GM18861 (cell line): ENCODE measurements at regions not wholly inside any gene's neighbourhood (a gene's known extent, or its start where the extent isn't known, plus 50 kb on each side); places are given as distances from the start of the nearest gene placed in this dataset.

Experiments
- ATAC-seq: cut with Tn5 transposase; IDR thresholded peaks from one replicate; pipeline ENCODE4 v1.9.1; 2021; ENCODE audit not compliant: unreplicated experiment

DNA sequence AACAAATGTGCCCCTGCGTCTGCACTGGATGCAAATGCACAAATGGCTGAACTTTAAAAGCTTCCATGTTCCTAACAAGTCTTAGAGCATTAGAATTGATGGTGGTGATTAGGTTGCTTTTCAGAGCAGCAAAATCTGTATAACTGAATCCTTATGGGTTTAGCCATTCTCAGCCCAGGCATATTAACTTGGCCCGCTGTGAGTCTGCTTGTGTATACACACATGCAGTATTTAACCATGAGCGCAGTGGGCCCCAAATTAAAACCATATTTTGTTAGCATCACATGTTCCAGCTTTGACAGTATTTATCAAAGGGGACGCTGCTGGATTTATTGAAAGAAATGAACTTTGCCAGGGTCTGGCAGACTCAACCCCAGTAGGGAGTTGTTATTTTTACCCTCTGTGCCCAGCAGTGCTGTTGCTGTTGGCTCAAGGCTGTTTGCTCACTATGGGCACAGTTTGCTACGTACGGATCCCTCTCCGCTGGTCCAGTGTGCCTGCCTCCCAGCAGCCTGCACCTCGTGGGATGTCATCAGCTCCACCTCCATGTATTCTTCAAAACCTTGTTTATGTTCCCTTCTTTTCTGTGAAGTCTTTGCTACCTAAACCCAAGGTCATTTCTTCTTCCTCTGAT, 144.7 kb downstream of the QRSL1 start:
- ATAC-seq, result no peak

DNA sequence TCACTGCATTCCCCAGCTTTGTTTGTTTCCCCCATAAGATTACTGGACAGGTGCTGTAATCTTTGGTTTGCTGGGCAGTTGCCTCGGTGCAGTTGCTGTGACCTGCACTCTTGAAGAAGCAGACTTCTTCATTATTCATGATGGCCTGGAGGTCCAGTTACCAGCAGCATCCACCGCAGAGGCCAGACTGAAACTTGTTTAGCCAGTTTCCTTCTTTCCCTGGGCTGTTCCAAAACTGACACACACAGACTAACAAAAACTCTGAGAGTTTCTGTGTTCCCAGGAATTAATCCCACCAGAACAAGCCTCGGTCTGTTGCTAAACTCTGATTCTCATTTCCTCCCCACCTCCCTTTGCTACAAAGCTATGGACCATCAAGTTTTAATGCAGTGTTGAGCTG, 144.1 kb downstream of the QRSL1 start:
- no peak for ATAC-seq

DNA sequence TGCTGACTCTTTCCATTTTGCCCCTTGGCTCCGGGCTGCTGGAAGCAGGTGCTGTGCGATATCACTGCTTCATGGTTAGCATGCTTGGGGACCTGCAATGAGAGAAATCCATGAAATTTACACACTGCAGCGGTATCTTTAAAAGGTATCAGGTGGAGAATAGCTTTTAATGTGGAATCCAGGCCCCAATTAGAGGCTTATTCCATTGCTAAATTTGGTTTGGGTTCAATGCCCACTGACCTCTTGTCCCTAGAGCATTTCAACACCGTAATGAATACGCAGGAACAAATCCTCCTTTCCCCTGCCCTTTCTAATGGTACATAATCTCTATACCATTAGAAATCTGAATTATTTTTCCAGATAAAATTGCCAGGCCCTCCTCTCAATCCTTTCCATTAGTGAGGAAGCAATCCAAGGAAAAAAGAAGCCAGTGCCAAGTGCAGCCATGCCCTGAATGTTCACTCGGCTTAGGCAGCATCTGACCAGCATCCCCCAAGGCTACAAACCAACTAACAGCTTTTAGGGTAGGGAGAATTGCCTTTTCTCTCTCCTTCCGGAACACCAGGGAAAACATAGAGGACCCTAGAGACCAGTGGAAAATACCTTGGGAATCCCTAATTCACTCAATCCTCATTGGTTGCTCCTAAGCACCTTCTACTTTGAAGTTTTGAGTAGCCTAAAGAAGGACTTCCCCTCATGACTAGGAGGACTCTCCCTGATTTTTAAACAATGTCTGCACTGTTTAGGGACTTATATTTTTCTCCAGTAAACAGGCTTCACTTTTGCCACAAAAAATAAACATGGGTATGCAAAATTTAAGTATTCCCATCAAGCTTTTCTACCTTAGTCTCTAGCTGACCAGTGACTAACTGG, 143.1 kb downstream of the QRSL1 start:
- ATAC-seq, result no peak

DNA sequence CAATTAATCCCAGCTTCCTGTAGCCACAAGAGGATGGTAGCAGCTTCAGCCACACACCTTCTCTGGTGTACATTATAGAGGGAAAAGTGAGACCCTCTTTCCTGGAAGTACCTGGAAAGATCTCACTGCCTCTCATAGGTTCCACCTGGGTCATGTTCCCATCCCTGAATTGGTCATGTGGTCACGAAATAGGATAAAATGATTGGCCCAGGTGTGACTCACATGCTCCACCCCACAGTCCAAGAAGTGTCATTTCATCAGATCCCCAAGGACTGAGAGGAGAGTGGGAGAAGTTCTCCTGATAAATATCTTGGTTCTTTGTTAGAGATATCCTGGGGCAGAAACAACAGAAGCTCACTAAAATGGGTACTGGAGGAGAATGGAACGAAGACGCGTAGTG, 142.4 kb downstream of the QRSL1 start:
- no peak for ATAC-seq

DNA sequence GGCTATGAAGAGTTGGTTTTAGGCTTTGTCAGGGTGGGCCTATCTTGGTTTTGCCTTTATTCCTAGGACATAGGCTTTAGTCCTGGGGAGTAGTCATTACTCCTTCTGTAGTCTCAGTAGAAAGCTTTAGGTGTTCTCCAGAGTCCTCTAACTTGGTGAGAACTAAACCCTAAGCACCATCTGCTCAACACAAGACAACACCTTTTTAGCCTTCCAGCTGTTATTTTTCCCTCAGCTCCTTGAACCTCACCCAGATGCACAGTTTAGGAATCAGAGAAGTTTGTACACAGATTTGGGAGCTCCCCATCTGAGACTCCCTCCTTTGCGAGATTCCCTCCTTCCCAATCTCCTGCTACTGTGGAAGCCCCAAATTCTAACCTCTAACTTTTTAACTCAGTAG, 141.3 kb downstream of the QRSL1 start:
- ATAC-seq, result no peak

DNA sequence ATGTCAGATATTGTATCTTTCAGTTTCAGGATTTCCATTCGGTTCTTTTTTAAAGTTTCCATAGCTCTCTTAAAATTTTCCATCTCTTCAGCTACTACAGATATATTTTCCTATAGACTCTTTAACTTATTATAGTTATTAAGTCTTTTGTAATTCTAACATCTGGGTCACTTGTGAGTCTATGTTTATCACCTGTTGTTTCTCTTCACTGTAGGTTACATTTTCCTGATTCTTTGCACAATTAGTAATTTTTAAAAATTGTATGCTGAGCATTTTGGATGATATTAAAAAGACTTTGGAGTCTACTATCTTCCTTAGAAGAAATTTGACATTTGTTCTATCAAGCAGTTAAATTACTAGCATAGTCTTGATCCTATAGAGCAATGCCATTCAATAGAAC, 140.7 kb downstream of the QRSL1 start:
- ATAC-seq, result no peak

DNA sequence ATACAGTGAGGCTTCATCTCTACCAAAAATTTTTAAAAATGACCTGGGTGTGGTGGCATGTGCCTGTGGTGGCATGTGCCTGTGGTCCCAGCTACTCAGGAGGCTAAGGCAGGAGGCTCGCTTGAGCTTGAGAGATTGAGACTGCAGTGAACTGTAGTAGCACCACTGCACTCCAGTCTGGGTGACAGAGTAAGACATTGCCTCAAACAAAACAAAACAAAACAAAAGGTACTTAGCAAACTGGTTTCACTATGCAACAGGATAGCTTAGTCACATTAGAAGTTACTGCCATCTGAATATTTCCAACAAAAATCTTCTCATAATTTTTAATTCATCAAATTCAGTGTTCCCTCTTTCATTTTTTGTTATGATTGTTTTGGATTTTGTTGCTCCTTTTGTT, 137.9 kb downstream of the QRSL1 start:
- no peak for ATAC-seq

DNA sequence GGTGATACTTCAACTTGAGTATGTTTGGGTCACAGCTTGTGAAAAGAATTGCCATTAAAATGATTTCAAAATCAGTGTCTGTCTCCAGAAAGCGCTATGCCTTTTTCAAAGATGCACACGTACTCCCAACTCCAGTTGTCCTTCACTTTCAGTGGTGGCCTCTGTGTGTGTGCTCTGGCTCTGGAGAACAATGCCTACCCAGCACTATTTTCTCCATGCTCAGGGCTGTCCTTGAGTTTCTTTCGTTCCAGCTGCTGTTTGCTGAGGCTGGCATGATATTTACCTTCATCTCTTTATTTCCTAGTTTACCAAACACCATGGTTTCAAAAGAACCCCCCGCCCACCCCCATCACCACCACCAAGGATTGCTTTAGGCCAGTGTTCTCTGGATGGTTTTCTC, 136.8 kb downstream of the QRSL1 start:
- ATAC-seq, result no peak

DNA sequence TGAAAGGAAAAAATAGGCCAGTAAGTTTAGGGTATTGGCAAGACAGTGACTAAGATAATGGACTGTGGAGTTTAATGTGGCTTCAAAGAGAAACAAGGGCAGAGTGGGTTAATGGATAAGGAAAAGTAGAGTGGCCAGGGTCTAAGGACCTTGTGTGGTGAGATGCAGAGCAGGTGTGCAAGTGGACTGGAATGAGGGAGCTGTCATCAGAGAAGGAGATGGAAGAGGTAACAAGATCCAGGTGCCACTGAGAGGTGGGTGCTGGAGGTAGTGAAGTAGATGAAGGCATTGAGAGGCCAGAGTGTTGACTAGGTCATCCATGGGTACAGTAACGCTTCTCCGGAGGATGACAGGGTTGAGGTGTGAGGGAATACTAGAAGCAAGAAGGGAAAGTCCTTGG, 136.1 kb downstream of the QRSL1 start:
- no peak for ATAC-seq

DNA sequence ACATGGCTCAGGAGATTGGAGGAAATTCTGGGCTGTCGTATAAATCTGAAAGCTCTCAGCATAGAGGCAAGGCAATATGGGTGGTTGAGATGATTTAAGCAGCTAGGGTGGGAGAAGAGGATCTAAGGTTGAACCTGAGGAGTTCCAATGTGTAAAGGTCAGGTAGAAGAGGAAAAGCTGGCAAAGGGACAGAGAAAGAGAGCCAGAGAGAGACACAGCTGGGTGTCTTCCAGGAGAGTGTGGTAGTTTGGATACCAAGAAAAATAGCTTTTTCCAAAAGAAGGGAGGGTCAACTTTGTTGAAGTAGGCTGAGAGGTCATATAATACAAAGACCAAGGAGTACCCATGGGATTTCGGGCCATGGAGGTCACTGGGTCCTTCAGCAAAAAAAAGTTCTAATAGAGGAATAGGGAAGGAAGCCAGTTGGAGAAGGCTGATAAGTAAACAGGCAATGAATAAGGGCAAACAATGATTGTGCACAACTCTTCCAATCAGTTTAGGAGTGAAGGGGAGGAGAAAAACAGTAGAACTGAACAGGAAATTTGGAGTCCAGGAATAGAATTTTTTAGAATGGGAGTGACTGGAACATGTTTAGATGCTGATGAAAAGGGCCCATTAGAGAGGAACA, 135.1 kb downstream of the QRSL1 start:
- no peak for ATAC-seq

DNA sequence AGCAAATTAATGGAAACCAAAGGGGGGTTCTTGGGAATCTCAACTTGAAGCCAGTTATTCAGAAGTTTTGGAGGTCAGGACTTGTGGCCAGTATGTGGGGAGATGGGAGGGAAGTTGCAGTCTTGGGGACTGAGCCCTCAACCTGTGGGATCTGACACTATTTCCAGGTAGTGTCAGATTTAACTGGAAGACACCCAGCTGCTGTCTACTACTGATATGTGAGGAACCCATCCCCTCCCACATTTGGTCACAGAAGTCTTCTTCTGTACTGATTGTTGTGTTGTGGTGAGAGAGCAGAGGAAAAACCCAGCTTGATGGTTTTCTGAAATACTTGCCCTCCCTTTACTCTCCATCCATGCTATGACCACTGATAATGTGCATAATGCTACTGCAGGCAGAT, 134.0 kb downstream of the QRSL1 start:
- no peak for ATAC-seq

DNA sequence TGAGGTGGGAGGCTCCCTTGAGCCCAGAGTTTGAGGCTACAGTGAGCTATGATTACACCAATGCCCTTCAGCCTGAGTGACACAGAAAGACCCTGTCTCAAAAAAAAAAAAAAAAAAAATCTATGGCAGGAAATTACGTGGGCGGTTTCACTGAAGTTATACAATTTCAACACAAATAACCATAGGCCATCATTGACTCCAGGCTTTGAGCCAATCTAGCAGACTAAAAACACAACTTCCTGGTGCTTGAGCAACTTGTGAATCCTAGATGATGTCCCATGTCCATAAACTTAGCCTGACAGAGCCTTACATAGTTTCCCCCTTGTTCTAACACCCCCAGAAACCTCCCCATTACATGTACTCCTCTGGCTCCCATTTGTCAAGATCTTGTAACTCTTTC, 131.8 kb downstream of the QRSL1 start:
- ATAC-seq, result no peak

DNA sequence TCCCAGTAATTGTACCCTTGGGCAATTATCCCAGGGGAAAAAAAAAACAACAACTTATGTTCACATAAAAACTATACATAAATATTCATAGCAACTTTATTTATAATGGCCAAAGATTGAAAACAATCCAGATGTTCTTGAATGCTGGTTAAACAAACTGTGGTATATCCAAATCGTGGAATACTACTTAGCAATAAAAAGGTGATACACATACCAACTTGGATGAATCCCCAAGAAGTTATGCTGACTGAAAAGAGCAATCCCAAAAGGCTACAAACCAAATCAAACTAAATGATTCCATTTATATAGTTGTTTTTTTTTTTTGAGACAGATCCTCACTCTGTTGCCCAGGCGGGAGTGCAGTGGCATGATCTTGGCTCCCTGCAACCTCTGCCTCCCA, 129.7 kb downstream of the QRSL1 start:
- ATAC-seq, result no peak

DNA sequence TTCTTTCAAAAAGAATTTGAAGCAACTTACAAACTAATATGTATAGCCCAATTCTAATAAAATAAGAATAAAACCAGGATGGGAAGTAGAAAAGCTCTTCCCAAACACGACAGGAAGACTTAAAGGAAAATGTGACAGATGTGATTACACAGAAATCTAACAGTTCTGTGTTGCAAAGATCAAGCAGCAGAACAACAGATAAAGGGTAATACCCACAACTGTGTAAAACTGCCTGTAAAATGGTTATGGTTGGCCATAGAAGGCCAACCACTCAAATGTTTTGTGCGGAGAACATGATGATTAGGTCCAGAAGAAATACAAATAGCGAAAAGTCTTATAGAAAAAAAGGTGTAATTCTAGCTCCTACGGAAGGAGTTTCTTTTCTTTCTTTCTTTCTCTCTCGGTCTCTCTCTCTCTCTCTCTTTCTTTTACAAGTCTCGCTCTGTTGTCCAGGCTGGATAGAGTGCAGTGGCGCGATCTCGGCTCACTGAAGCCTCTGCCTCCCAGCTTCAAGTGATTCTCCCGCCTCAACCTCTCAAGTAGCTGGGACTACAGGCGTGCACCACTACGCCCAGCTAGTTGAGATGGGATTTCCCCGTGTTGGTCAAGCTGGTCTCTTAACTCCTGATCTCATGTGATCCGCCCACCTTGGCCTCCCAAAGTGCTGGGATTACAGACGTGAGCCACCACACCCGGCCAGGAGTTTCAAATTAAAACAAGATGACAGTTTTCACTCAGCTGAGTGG, 128.5 kb downstream of the QRSL1 start:
- ATAC-seq, result no peak

DNA sequence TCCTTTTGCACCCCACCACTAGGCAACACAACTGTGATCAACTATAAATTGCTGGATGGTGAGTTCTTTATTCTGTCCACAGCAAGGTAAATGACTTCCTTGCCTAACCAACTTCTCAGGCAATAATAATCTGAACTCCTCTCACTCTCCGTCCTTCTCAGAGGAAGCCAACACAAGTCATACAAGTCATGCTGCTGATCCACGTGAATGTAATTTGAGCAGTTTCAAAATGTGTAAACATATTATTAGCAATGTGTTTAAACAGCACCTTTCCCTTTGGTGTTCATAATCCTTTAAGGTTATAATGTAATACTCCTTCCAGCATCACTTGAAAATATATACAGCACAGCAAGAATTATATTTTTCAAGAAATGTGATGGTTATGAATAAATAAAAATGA, 127.9 kb downstream of the QRSL1 start:
- ATAC-seq, result no peak

DNA sequence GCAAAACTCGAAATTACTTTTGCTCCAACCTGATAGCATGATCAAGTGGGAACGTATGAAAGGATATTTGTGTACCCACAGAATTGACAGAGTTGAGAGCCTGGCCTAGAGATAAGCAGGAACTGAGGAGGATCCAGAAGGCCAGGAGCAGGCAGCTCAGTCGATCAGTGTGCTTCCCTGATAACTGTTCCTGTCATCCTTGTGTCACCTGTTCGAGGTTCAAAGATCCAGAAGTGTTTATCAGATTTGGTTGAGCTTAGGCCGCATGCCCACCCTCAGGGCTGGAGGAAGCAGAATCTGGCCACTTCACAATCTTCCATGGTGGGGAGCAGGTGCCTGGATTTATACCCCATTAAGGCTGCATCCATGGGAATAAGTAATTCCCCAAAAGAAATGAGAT, 124.8 kb downstream of the QRSL1 start:
- no peak for ATAC-seq

DNA sequence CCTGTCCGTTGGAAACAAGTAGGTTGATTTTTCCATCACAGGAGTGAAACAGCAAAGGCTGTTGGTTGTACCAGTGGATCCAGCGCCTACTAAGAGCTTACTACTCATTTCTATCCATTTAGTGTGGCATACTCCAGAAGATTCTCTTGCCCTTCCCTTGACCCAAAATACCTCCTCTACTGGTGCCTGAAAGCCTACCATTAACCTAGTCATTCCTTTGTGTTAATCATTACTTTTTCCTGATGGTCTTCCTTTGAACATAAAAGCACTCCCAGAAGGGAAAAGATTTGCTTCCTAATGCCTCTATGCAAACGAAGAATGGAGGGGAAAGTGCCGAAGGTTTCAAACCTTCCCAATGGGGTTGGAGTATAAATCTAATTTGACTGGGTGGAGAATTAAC, 123.3 kb downstream of the QRSL1 start:
- ATAC-seq, result no peak

DNA sequence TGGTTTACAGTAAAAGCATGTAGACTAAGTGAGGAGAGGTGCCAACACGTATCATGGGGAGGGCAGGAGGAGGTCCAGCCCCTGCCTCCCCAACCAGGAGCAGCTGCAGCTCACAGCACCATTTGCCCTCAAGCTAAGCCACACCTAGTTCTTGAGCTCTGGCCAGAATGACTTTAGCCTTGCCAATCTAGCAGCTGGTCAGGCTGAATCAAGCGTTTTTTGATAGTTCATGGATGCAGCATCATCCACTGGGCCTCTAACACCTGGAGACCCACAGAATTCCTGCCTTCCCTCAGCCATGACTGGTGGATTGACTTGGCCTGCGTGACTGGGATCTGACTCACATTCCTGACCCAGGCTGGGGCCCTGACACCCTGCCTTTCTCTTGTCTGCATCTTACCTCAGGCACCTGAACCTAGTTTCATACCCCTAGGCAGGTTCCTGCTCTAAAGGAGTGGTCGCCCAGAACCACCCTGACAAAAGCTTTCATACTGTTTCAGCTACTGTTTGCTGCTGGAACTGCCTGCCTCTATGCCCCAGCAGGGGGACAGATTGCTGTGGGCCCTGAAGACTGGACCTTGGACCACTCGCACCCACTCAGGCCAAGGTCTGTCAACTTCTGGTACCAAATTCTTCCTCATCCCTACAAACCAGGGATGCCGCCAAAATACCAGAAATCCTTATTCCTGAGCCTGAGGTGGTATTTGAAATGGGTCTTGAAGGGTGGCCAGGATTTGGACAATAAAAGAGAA, 122.3 kb downstream of the QRSL1 start:
- no peak for ATAC-seq

DNA sequence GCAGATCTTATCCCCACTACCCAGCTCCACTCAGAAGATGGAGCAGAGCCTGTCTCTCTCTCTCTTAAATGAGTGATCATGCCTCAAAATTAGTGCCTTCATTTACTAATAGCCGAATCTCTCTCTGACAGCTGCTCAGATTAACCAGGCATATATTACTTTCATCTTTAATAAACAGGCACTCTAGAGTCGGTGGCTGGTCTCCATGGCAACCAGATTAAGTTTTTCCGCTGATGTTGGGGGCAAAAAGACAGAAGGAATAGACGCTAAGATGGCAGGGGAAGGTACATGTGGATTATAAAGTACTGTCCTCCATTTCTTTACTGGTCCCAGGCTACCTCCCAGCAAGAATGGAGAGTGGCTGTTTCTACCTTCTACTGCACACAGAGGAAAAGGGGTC, 121.6 kb downstream of the QRSL1 start:
- ATAC-seq, result no peak

DNA sequence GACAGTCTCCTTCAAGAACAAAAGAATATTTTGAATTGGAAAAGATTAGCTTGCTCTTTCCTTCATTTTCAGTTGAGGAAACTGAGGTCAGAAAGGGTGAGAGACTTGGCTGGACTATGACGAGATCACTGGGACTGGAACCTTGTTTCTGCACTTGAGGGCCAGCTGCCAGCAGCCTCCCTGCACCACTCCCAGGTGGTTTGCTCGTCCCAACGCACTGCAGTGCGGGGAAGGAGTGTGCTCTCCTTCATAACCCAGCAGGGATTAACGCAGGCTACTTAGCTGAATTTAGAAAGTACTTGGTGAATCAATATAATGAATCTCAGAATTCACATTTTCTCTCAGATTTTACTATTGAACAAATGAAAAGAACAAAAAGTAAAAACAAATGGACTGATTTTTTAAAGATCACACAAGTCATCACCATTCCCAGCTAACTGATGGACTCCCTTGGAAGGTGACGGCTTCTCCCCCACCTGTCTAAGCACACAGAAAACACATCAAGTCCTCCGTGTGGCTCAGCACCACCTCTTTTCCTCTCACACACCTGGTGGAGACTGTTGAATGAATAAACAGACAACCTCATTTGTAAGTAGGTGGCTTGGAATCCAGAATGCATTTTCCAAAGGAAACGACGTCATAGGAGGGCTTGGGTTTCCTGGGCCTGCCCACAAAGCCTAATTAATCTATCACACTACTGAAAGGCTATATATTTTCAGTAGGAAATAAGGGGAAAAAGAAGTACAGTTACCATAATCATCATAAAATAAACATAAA, 121.0 kb downstream of the QRSL1 start:
- ATAC-seq, result no peak
